Astrocyte (in vitro differentiated cells and primary cell): ENCODE measurements at regions not wholly inside any gene's neighbourhood (a gene's known extent, or its start where the extent isn't known, plus 50 kb on each side); places are given as distances from the start of the nearest gene placed in this dataset.

Experiments used
- DNase-seq: peaks from one replicate; pipeline ENCODE4 v3.0.0-alpha.2; 2010; ENCODE audit warnings: low read depth
- FAIRE-seq: peaks from 2 replicates; lab custom pipeline; 2011; peaks lifted over from hg19 to GRCh38; lab: Jason Lieb, UNC
- H2AFZ ChIP-seq: 2 replicates; pipeline ENCODE4 v1.6.0; 2012; ENCODE audit warnings: low read depth, low read length, inconsistent platforms
- H3K27ac ChIP-seq: 2 replicates; pipeline ENCODE4 v1.5.1; 2011; ENCODE audit warnings: low read depth, low read length, inconsistent platforms
- H3K27me3 ChIP-seq: 2 replicates; pipeline ENCODE4 v1.6.0; 2011; ENCODE audit warnings: low read length, inconsistent platforms; ENCODE audit not compliant: insufficient read depth
- H3K36me3 ChIP-seq: 2 replicates; pipeline ENCODE4 v1.5.1; 2011; ENCODE audit warnings: low read length, inconsistent platforms; ENCODE audit not compliant: insufficient read depth
- H3K4me1 ChIP-seq: 2 replicates; pipeline ENCODE4 v1.5.1; 2011; ENCODE audit warnings: low read length, inconsistent platforms; ENCODE audit not compliant: insufficient read depth
- H3K4me2 ChIP-seq: 2 replicates; pipeline ENCODE4 v1.6.0; 2012; ENCODE audit warnings: low read length, inconsistent platforms
- H3K4me3 ChIP-seq: 2 replicates; pipeline ENCODE4 v1.5.1; 2011; ENCODE audit warnings: low read depth, mild to moderate bottlenecking, low read length, inconsistent platforms; ENCODE audit not compliant: insufficient read depth
- H3K79me2 ChIP-seq: 2 replicates; pipeline ENCODE4 v1.6.0; 2012; ENCODE audit warnings: mild to moderate bottlenecking, low read length, inconsistent platforms; ENCODE audit not compliant: insufficient read depth
- H3K9ac ChIP-seq: 2 replicates; pipeline ENCODE4 v1.6.0; 2012; ENCODE audit warnings: mild to moderate bottlenecking, low read length, inconsistent platforms
- H3K9me3 ChIP-seq: 2 replicates; pipeline ENCODE4 v1.5.1; 2012; ENCODE audit warnings: low read depth, mild to moderate bottlenecking, low read length, inconsistent platforms; ENCODE audit not compliant: insufficient read depth
- H4K20me1 ChIP-seq: 2 replicates; pipeline ENCODE4 v1.6.0; 2012; ENCODE audit warnings: low read length, inconsistent platforms; ENCODE audit not compliant: insufficient read depth
- H3K27ac Mint-ChIP-seq: one replicate; pipeline ENCODE4 v1.8.0; 2021; ENCODE audit warnings: mild to moderate bottlenecking, mixed read lengths; ENCODE audit not compliant: unreplicated experiment
- H3K27me3 Mint-ChIP-seq: one replicate; pipeline ENCODE4 v1.8.0; 2021; ENCODE audit warnings: low read depth, mixed read lengths; ENCODE audit not compliant: unreplicated experiment
- H3K36me3 Mint-ChIP-seq: one replicate; pipeline ENCODE4 v1.8.0; 2021; ENCODE audit warnings: low read depth, mixed read lengths; ENCODE audit not compliant: unreplicated experiment
- H3K4me1 Mint-ChIP-seq: one replicate; pipeline ENCODE4 v1.8.0; 2021; ENCODE audit warnings: low read depth, mixed read lengths; ENCODE audit not compliant: unreplicated experiment
- H3K4me3 Mint-ChIP-seq: one replicate; pipeline ENCODE4 v1.8.0; 2021; ENCODE audit warnings: mild to moderate bottlenecking, moderate library complexity, mixed read lengths; ENCODE audit not compliant: unreplicated experiment
- H3K9me3 Mint-ChIP-seq: one replicate; pipeline ENCODE4 v1.8.0; 2021; ENCODE audit warnings: mild to moderate bottlenecking, mixed read lengths; ENCODE audit not compliant: unreplicated experiment
- EZH2 ChIP-seq: IDR thresholded peaks from 2 replicates; pipeline ENCODE4 v1.6.1; 2012; ENCODE audit warnings: mild to moderate bottlenecking, low read length, inconsistent platforms; ENCODE audit not compliant: insufficient read depth
- TF ChIP-seq, protein P1 (sequence below): IDR thresholded peaks from 2 replicates; pipeline ENCODE4 v1.5.1; 2011; ENCODE audit warnings: low read depth, mild to moderate bottlenecking, inconsistent platforms, low read length, moderate library complexity; ENCODE audit not compliant: insufficient read depth

DNA sequence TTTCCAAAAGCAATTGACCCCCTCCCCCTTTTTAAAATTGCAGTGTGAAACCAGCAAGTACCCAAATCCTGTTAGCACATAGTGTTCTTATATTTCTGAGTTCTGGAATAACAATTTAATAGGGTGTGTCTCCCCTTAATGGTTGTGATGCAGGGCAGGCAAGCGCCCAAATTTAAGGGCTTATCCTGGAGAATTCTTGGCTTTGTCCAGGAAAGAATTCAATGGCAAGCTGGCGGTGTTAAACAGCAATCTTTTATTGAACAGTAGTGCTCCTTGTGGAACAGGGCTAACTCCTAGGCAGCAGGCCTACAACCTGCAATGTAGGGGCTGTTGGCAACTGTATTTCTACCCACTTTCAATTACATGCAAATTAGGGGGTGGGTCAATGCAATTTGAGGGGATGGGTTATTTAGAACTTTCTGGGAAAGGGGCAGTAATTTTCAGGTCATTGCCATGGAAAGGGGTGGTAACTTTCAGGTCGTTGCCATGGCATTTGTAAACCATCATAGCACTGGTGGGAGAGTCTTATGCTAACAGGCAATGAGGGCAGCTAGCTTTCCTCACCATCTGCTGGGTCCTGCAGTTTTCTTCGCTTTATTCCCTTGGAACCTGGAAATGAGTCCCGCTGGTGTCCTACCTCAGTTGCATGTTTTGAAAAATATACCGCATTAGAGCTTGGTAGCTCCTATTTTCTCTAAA is 149.0 kb upstream of the KCTD1 start:
- Histone ChIP-seq H3K27me3 (no peaks in the 10 kb centered on the region), H3K9ac (no peak overlapping the region), H3K4me1 (no peaks in the 10 kb centered on the region), H2AFZ (no peak overlapping the region), H4K20me1 (no peaks in the 10 kb centered on the region), H3K4me3 (no peak overlapping the region), H3K9me3 (no peaks in the 10 kb centered on the region), H3K27ac (no peak overlapping the region), H3K4me2 (no peak overlapping the region), H3K36me3 (no peaks in the 10 kb centered on the region), H3K79me2 (no peaks in the 10 kb centered on the region)
- Mint-ChIP-seq H3K9me3 (no peaks in the 10 kb centered on the region), H3K36me3 (no peaks in the 10 kb centered on the region), H3K27ac (no peak overlapping the region), H3K27me3 (no peaks in the 10 kb centered on the region), H3K4me3 (no peak overlapping the region), H3K4me1 (no peaks in the 10 kb centered on the region)
- FAIRE-seq (no peak), DNase-seq (no peak)
- TF ChIP-seq, protein P1, sequence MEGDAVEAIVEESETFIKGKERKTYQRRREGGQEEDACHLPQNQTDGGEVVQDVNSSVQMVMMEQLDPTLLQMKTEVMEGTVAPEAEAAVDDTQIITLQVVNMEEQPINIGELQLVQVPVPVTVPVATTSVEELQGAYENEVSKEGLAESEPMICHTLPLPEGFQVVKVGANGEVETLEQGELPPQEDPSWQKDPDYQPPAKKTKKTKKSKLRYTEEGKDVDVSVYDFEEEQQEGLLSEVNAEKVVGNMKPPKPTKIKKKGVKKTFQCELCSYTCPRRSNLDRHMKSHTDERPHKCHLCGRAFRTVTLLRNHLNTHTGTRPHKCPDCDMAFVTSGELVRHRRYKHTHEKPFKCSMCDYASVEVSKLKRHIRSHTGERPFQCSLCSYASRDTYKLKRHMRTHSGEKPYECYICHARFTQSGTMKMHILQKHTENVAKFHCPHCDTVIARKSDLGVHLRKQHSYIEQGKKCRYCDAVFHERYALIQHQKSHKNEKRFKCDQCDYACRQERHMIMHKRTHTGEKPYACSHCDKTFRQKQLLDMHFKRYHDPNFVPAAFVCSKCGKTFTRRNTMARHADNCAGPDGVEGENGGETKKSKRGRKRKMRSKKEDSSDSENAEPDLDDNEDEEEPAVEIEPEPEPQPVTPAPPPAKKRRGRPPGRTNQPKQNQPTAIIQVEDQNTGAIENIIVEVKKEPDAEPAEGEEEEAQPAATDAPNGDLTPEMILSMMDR = no peak
- TF ChIP-seq EZH2 = no peak

DNA sequence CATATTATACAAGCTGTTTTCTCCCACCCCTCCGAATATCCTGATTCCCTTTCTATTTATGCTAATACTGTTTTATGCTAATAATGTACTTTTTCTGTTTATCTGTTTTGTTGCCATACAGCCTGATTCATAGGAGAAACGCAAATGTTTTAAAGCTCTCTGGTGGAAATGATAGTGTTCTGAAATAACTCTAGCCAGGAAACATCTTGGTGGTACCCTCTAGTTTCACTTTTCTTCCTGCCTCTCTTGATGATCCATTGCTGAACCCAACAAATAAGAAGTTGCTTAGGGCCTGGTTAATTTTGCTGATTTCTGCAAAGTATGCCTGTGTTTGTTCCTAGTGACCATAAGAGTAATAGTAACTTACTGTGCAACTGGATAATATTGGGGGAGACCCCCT is 148.4 kb upstream of the KCTD1 start:
- Histone ChIP-seq H4K20me1 (no peaks in the 10 kb centered on the region), H3K27ac (no peak overlapping the region), H3K36me3 (no peaks in the 10 kb centered on the region), H2AFZ (no peak overlapping the region), H3K9me3 (no peaks in the 10 kb centered on the region), H3K27me3 (no peaks in the 10 kb centered on the region), H3K4me2 (no peak overlapping the region), H3K79me2 (no peaks in the 10 kb centered on the region), H3K4me3 (no peak overlapping the region), H3K9ac (no peak overlapping the region), H3K4me1 (no peaks in the 10 kb centered on the region)
- no peak overlapping the region for H3K27ac Mint-ChIP-seq
- no peaks in the 10 kb centered on the region for H3K27me3 Mint-ChIP-seq
- H3K4me3 Mint-ChIP-seq = no peak overlapping the region
- no peaks in the 10 kb centered on the region for H3K9me3 Mint-ChIP-seq
- no peaks in the 10 kb centered on the region for H3K4me1 Mint-ChIP-seq
- TF ChIP-seq, protein P1 = no peak
- TF ChIP-seq EZH2 = no peak
- no peak for FAIRE-seq
- H3K36me3 Mint-ChIP-seq = no peaks in the 10 kb centered on the region
- no peak for DNase-seq

DNA sequence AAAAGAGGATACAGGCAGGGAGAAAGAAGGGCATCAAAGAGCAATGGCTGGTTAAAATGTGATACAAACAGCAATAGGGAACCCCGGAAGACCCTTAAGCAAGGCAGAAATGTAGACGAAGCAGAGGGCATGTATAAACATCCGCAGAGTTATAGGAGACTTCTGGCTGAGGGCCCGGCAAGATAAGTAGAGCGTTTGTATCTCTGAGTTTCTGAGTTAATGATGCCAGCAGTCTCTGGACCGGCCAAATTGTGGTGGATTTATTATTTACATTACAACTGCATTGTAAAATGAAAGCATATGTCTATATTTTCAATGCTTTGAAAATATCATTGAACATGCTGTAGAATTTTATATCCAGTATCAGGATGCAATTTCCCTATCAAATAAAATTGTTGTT is 148.0 kb upstream of the KCTD1 start:
- Histone ChIP-seq H2AFZ (no peak overlapping the region), H3K4me1 (no peaks in the 10 kb centered on the region), H3K27ac (no peak overlapping the region), H3K36me3 (no peaks in the 10 kb centered on the region), H3K9ac (no peak overlapping the region), H3K79me2 (no peaks in the 10 kb centered on the region), H3K9me3 (no peaks in the 10 kb centered on the region), H3K4me2 (no peak overlapping the region), H3K4me3 (no peak overlapping the region), H3K27me3 (no peaks in the 10 kb centered on the region), H4K20me1 (no peaks in the 10 kb centered on the region)
- Mint-ChIP-seq H3K27me3 (no peaks in the 10 kb centered on the region), H3K36me3 (no peaks in the 10 kb centered on the region), H3K4me1 (no peaks in the 10 kb centered on the region), H3K4me3 (no peak overlapping the region), H3K27ac (no peak overlapping the region), H3K9me3 (peaks cover 3% of the 10 kb centered on the region)
- no peak for DNase-seq
- no peak for FAIRE-seq
- TF ChIP-seq EZH2 = no peak
- TF ChIP-seq, protein P1 = no peak
